ENCODE measurements at regions not wholly inside any gene's neighbourhood (a gene's known extent, or its start where the extent isn't known, plus 50 kb on each side); places are given as distances from the start of the nearest gene placed in this dataset.

DNA sequence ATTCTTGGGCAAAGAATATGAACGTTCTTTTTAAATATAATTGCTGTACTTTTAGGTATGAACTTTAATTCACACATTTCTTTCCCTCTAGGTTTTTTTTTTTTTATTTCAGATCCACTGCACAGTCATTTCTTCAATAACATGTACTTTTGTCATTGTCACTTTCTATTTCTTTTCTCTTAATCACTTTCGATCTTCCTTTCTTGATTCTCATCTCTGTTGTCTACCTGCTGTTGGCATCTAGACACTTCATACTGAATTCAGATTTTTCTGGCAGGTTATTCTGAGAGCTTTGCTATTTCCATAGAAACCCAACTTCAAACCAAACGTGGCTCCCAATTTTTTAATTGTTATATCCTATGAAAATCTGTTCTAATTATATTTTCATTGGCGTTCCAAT is 211.7 kb upstream of the KLF6 start:
- Histone ChIP-seq H3K27ac (ENCODE audit: extremely low read depth, low read depth, low read length) (no peak overlapping the region), H3K4me3 (ENCODE audit: low read depth, low read length) (no peak overlapping the region), H3K36me3 (ENCODE audit: control insufficient read depth in 2 of 2, insufficient read depth in 1 of 2, low read length in 2 of 2) (no peaks in the 10 kb centered on the region), H3K9me3 (ENCODE audit: control insufficient read depth, insufficient read depth, low read depth, low read length) (no peaks in the 10 kb centered on the region), H3K4me1 (ENCODE audit: control insufficient read depth, insufficient read depth, low read length) (no peaks in the 10 kb centered on the region)
- ChIA-PET CTCF (interaction anchor here (0.6 to 0.7 kb wide), 2 partner anchors 11 to 1029 kb away, joined by 3 read pairs; no protein-coding TSS in a partner anchor), POLR2A (no interaction called here)
- TF ChIP-seq ZNF777 (tag by site-specific recombination; IDR thresholded peaks at IDR 0.05; ENCODE audit: borderline replicate concordance): no peak
- no peak for TF ChIP-seq ZNF416 (tag by site-specific recombination; IDR thresholded peaks at IDR 0.05)
- TF ChIP-seq ZNF311 (tag by site-specific recombination; IDR thresholded peaks at IDR 0.05; ENCODE audit: borderline replicate concordance): no peak
- no peak for TF ChIP-seq ZNF600 (tag by site-specific recombination; IDR thresholded peaks at IDR 0.05)
- no peak for TF ChIP-seq ZNF324 (tag by site-specific recombination; IDR thresholded peaks at IDR 0.05)
- no peak for TF ChIP-seq TRIM28 (IDR thresholded peaks at IDR 0.05; ENCODE audit: borderline replicate concordance, low read length)

DNA sequence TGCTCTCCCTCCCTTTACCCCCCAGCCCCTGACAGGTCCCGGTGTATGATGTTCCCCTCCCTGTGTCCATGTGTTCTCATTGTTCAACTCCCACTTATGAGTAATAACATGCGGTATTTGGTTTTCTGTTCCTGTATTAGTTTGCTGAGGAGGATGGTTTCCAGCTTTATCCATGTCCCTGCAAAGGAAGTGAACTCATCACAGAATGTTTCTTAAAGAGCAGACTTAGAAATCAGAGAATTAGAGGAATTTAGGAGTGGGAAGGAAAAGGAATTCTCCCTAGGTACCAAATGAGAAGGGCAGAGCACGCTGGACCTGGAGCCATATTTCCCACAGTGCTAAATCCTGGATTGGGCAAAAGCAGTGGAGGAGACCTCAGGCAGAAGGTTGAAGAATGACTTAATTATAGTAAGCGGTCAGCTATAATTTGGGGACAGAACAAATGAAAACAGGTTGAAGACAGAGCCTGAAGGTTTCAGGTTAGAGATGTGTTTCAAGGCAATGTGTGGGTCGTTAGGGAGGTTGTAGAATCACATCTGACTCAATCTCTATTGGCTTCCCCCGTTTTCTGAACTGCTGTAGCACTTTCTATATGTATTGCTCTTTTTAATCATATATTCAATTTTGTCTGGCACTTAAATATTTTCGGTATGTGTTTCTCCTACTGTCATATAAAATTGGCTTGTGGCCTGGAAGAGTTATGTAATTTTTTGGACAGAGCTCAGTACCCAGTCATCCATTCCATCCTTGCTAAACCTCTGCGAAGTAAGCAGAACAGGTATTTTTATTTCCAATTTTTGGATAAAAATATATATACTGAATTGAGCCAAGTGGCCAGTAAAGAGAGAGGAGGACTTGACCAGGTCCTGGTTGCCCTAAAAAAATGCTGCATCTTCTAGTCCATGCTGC is 210.5 kb upstream of the KLF6 start:
- POLR2A ChIA-PET: no interaction called here

More for the DNA sequence above, 210.5 kb upstream of the KLF6 start:
- Histone ChIP-seq H3K4me3 (ENCODE audit: low read depth, low read length) (no peak overlapping the region), H3K4me1 (ENCODE audit: control insufficient read depth, insufficient read depth, low read length) (no peaks in the 10 kb centered on the region), H3K36me3 (ENCODE audit: control insufficient read depth in 2 of 2, insufficient read depth in 1 of 2, low read length in 2 of 2) (no peaks in the 10 kb centered on the region), H3K27ac (ENCODE audit: extremely low read depth, low read depth, low read length) (no peak overlapping the region), H3K9me3 (ENCODE audit: control insufficient read depth, insufficient read depth, low read depth, low read length) (no peaks in the 10 kb centered on the region)
- CTCF ChIA-PET: interaction anchor here (0.6 kb wide), 1 partner anchor 274 kb away, joined by 3 read pairs; no protein-coding TSS in a partner anchor
- TF ChIP-seq ZNF18 (tag by site-specific recombination; IDR thresholded peaks at IDR 0.05): no peak
- TF ChIP-seq SP2 (tag by site-specific recombination; IDR thresholded peaks at IDR 0.05): no peak
- TF ChIP-seq, protein P1, sequence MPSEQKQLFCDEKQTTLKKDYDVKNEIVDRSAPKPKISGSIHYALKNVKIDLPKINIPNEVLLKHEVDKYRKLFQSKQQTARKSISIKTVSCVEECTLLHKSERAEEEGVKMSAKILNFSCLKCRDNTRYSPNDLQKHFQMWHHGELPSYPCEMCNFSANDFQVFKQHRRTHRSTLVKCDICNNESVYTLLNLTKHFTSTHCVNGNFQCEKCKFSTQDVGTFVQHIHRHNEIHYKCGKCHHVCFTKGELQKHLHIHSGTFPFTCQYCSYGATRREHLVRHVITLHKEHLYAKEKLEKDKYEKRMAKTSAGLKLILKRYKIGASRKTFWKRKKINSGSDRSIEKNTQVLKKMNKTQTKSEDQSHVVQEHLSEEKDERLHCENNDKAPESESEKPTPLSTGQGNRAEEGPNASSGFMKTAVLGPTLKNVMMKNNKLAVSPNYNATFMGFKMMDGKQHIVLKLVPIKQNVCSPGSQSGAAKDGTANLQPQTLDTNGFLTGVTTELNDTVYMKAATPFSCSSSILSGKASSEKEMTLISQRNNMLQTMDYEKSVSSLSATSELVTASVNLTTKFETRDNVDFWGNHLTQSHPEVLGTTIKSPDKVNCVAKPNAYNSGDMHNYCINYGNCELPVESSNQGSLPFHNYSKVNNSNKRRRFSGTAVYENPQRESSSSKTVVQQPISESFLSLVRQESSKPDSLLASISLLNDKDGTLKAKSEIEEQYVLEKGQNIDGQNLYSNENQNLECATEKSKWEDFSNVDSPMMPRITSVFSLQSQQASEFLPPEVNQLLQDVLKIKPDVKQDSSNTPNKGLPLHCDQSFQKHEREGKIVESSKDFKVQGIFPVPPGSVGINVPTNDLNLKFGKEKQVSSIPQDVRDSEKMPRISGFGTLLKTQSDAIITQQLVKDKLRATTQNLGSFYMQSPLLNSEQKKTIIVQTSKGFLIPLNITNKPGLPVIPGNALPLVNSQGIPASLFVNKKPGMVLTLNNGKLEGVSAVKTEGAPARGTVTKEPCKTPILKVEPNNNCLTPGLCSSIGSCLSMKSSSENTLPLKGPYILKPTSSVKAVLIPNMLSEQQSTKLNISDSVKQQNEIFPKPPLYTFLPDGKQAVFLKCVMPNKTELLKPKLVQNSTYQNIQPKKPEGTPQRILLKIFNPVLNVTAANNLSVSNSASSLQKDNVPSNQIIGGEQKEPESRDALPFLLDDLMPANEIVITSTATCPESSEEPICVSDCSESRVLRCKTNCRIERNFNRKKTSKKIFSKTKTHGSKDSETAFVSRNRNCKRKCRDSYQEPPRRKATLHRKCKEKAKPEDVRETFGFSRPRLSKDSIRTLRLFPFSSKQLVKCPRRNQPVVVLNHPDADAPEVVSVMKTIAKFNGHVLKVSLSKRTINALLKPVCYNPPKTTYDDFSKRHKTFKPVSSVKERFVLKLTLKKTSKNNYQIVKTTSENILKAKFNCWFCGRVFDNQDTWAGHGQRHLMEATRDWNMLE (tag by site-specific recombination; conservative IDR thresholded peaks at IDR 0.05; ENCODE audit: low read depth): no peak
- TF ChIP-seq YY2 (tag by site-specific recombination; IDR thresholded peaks at IDR 0.05): no peak
- no peak for TF ChIP-seq ZNF704 (tag by site-specific recombination; IDR thresholded peaks at IDR 0.05)
- no peak for TF ChIP-seq ZNF223 (tag by site-specific recombination; IDR thresholded peaks at IDR 0.05)
- TF ChIP-seq ZNF76 (tag by site-specific recombination; IDR thresholded peaks at IDR 0.05; ENCODE audit: borderline replicate concordance, low read depth): no peak
- TF ChIP-seq ZNF341 (tag by site-specific recombination; IDR thresholded peaks at IDR 0.05; ENCODE audit: low read depth): no peak
- no peak for TF ChIP-seq EGR2 (tag by site-specific recombination; IDR thresholded peaks at IDR 0.05; ENCODE audit: low read depth)
- TF ChIP-seq ZBTB44 (tag by site-specific recombination; IDR thresholded peaks at IDR 0.05): no peak
- no peak for TF ChIP-seq ZNF354C (tag by site-specific recombination; IDR thresholded peaks at IDR 0.05; ENCODE audit: borderline replicate concordance, low read depth)
- TF ChIP-seq ZFHX2 (tag by site-specific recombination; conservative IDR thresholded peaks at IDR 0.05): no peak
- TF ChIP-seq, protein P2, sequence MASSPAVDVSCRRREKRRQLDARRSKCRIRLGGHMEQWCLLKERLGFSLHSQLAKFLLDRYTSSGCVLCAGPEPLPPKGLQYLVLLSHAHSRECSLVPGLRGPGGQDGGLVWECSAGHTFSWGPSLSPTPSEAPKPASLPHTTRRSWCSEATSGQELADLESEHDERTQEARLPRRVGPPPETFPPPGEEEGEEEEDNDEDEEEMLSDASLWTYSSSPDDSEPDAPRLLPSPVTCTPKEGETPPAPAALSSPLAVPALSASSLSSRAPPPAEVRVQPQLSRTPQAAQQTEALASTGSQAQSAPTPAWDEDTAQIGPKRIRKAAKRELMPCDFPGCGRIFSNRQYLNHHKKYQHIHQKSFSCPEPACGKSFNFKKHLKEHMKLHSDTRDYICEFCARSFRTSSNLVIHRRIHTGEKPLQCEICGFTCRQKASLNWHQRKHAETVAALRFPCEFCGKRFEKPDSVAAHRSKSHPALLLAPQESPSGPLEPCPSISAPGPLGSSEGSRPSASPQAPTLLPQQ (tag by site-specific recombination; IDR thresholded peaks at IDR 0.05): no peak
- no peak for TF ChIP-seq GLIS2 (tag by site-specific recombination; IDR thresholded peaks at IDR 0.05)
- TF ChIP-seq ZNF514 (tag by site-specific recombination; IDR thresholded peaks at IDR 0.05): no peak
- TF ChIP-seq ZNF776 (tag by site-specific recombination; IDR thresholded peaks at IDR 0.05; ENCODE audit: borderline replicate concordance): no peak
